NCI-H1417 treated with DMSO at 0.1 percent for 48 hours (cell line): ENCODE measurements at regions not wholly inside any gene's neighbourhood (a gene's known extent, or its start where the extent isn't known, plus 50 kb on each side); places are given as distances from the start of the nearest gene placed in this dataset.
"Not testable (repeated sequence)": the region's sequence is repeated elsewhere in the genome, so short reads cannot be mapped to it uniquely, and the experiment has no call there.

Source experiments
- DNase-seq: peaks from one replicate; lab custom pipeline; 2025; lab: John Stamatoyannopoulos, UW

DNA sequence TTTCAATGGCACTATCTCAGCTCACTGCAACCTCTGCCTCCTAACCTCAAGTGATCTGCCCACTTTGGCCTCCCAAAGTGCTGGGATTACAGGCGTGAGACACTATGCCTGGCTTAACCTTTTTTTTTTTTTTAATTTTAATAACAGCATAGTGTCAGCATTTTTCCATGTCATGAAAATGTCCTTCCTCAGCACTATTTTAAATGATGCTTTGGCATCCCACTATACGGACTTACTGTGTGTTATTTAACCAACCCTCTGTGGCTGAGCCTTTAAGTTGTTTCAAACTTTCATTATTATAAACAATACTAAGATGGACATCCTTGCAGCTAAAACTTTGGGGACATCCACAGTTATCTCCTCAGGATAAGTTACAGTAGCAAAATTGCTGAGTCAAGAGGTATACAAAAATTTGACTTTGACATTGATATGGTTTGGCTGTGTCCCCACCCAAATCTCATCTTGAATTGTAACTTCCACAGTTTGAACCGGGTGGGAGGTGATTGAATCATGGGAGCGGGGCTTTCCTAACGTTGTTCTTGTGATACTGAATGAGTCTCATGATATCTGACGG, 123.8 kb upstream of the JARID2 start:
- no peak for DNase-seq

DNA sequence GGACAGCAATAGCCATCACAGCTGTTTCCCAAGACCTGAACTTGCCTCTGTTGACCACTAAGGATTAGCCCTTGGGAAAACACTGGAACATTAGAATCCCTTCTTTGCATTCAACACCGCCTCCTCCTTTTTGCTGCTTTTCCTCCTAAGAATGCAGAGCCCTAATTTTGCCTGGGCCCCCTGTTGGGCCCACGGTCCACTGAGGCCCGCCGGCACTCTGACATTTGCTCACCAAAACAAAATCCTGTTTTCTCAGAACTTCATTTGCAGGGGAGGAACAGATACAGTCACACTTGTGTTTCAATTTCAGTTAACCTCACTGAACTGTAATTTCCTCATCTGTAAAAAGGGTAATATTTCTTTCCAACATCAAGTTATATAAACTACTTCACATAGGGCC, 116.0 kb upstream of the JARID2 start:
- no peak for DNase-seq

DNA sequence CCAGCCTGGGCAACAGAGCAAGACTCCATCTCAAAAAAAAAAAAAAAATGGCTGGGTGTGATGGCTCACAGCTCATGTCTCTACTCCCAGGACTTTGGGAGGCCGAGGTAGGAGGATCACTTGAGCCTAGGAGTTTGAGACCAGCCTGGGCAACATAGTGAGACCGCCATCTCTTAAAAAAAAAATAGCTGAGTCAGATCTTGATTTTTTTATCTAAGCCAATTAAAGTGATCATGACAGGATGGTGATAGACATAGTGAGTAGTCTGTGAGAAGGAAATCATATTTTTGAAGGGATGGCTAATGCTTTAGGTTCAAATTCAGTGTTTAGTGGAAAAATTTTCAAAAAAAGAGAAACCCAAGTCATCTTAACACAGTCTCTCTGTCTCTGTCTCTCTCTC, 114.6 kb upstream of the JARID2 start:
- DNase-seq = no peak

DNA sequence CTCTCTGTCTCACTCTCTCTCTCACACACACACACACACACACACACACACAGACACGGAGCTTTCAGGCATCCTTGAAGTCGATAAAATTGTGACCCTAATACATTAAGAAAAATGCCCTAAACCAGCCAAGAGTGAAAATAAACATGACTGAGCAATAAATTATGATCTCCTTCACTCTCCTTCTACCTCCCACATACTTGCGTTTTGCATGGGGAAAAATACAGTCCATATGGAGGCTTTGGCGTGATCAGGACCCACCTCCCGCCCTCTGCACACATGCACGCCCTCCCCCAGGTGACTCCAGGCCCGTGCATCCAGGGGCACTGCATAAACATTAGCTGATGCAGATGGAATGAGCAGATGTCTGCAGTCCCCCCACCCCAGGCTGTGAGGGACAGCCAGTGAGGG, 114.2 kb upstream of the JARID2 start:
- no peak for DNase-seq

DNA sequence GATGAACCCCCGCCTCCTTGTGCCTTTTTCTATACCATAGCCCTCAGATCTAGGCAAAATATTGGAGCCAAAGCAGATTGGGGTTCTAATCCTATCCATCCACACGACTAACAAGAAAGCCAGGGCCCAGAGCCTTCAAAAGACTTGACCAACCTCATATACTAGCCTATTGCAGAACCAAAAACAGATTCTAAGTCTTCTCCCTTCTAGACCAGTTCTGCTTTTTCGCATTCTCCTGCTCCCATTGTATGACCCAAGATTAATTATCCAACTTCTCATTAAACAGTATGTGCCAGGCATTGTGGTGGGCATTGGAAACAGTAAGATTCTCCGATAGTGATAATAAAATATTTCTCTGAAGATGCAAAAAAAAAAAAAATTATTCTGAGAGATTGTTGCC, 113.7 kb upstream of the JARID2 start:
- no peak for DNase-seq

DNA sequence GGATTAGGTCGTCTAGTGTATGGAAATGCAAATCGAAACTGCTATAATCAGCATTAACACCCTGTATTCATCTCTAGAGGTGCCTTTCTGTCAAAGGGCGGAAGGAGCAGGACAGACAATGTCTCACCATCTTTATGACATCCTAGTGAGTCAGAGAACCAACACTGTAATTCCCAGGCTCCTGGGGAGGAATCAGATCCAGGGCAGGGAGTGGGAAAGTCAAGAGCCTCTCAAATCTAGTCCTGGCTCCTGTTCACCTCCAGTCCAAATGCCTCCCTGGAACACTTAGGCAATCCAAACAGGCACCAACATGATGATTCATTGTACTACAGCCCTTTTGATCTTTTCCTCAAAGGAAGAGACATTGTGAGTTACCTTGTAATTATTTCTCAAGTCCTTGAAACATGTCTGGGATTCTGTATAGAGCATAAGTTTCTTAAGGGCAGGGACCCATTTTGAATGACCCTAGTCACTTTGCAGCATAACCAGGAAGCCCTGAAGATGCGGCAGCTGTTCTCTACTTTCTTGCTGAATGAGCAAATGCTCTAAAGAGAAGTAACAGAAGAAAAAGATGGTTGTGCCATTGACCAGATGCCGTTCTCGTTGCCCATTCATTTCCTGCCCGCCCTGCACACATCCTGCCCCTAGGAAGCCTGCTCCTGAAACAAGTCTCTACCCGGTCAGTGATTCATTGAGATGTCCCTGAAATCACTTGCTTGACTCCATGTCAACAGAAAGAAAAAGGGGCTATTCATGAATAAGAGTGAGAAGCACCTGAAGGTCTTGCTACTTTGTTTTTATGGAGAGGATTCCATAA, 112.8 kb upstream of the JARID2 start:
- no peak for DNase-seq

DNA sequence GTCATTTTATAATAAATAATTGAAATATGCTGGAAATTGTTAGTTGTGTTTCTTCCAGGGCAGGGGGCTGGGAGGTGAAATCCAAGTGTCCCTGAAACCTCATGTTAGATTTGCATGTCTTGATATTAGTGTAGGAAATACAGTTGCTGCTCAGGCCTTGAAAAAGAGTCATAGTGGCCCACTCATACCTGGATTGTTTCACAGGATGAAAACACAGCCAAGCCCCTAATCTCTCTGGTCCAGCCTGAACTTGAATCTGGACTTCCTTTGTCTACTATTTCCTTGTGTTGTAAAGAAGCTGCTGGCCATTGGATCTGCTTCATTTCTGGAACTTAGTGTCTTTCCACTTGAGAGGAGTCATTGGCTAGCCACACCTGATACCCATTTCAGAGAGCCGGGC, 108.8 kb upstream of the JARID2 start:
- no peak for DNase-seq

DNA sequence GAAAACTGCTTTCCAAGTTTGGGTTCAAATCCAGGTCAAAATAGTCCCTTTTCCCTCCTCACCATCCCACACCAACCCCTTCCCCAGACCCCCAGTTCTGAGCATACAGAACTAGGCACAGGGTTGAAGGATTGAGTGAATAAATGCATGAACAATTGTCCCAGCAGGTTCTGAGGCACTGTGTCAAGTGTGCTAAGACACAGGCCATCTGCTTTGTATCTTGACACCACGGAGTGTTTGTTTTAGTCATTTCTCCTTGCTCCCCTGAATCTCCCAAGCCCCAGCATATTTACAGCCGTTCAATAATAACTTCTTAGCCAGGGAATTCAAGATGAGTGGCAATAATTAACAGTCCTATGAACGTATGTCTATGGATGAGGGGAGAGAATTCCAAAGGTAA, 102.8 kb upstream of the JARID2 start:
- no peak for DNase-seq

DNA sequence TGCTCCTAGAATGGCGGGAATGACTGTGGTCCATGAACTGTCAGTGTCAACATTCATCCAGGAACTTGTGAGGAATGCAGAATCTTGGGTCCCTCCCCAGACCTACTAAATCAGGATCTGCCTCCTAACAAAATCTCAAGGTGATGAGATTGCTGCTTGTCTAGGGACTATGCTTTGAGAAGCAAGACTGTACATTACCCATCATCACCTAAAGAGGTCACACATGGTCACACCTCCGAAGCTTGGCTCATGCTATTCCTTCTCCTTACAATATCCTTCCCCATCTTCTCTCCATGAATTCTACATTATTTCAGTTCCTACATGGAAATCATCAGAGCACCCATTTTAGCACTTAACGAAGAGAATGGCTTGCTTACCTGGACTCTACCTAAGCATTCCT, 102.3 kb upstream of the JARID2 start:
- DNase-seq = no peak

DNA sequence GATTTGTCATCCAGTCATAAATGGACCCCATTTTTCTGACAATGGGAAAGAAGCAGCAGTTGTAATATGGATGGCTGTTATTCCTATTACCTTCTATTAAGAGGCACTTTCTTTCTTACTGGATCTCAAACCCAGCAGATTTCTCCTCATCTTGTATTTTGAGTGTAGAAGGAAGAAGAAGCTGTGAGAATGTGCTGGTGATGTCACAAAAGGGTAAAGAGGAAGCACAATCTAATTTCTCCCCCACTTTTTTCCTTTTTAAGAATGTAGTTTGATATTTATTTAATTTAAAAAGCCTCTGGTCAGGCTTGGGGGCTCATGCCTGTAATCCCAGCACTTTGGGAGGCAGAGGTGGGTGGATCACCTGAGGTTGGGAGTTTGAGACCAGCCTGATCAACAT, 100.0 kb upstream of the JARID2 start:
- no peak for DNase-seq

DNA sequence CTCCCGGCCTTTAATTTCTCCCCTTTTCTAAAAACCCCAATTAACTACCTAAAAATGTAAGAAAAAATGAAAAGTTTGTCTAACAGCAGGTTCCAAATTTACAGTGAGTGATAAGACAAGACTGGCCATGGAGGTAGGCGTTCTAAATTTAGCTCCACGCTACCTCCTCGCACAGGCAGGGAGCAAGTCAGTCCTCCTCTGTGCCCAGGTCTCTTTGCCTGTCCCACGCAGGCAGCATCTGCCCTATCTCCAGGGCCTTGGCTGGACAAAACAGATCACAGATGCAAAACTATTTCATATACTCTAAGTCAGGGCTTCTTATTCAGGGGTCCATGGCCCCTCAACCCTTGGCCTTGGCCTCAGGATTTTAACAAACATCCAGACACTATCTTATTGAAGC, 98.0 kb upstream of the JARID2 start:
- DNase-seq = no peak

DNA sequence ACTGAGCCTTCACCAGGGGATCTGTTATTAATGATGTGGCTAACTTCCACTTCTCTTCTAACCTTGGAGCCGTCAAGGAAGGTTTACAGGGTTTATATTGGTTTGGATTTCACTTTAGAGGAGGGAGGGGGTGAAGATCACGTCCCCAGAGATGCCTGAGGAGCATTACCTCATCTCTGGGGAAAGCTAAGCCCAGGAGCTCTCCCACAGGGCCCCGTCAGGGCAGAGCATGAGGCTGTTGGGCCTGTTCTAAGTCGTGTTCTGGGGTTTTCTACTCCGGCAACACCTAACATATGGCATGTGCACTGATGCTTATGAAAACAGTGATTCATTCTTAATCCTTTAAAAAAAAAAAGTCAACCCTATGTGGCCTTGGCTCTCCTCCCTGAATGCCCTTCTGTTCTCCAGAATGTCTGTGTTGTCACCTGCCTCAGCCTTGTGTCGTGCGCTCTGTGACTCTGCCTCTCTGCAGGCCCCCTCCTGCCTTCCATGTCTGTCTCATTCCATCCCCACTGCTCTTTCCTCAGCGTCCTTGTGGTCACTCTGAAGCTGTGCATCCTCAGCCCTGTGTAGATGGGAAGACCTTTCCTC, 97.4 kb upstream of the JARID2 start:
- DNase-seq = no peak

DNA sequence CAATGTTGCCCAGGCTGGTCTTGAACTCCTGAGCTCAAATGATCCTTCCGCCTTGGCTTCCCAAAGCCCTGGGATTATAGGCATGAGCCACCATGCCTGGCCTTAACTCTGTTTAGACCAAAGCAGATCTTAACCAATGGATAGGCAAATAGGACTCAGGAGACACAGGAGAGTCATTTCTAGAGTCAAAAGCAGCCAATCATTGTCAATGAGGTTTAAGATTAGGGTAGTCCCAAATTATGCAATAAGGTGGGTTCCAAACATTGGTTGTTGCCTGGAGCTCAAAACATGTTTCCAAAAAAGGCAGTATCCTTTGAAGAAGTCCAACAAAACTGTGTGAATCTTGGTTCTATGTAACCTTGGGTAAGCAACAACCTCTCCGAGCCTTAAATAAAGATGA, 95.7 kb upstream of the JARID2 start:
- no peak for DNase-seq

DNA sequence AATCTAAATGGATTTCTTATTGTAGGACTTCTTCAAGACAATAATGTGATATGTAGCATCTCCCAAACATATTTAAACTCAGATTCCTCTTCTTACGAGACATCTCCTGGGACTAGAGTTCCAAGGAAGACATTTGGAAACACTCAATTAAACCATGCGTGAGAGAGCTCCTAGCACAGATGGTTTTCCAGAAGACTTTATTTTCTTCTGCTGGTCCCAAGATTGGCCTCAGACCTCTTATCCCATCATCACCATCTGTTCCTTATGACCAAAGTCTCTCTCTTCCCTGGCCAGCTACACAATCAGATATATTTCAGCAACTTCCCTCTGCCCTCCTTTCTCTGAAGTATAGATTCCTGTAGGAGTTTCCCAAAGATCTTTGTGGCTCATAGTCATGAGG, 93.2 kb upstream of the JARID2 start:
- DNase-seq = no peak

DNA sequence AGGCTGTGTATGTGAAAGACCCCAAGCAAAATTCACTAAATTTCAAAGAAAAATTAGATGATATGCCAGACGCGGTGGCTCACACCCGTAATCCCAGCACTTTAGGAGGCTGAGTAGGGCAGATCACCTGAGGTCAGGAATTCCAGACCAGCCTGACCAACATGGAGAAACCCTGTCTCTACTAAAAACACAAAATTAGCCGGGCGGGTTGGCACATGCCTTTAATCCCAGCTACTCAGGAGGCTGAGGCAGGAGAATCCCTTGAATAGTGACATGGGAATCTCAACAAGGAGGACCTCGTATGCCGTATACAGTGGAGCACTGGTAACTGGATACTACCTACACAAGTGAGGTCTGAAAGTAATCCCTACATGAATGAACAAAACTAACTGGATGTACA, 92.7 kb upstream of the JARID2 start:
- no peak for DNase-seq

DNA sequence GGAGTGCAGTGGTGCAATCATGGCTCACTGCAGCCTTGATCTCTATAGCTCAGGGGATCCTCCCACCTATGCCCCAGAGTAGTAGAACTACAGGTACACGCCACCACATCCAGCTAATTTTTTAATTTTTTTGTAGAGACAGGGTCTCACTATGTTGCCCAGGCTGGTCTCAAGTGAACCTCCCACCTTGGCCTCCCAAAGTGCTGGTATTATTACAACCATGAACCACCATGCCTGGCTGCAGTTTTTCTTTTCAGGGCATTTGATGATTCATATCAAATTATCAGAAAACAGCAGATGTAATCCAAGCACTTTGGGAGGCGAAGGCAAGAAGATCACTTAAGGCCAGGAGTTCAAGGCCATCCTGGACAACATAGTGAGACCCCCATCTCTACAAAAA, 88.4 kb upstream of the JARID2 start:
- DNase-seq = no peak

DNA sequence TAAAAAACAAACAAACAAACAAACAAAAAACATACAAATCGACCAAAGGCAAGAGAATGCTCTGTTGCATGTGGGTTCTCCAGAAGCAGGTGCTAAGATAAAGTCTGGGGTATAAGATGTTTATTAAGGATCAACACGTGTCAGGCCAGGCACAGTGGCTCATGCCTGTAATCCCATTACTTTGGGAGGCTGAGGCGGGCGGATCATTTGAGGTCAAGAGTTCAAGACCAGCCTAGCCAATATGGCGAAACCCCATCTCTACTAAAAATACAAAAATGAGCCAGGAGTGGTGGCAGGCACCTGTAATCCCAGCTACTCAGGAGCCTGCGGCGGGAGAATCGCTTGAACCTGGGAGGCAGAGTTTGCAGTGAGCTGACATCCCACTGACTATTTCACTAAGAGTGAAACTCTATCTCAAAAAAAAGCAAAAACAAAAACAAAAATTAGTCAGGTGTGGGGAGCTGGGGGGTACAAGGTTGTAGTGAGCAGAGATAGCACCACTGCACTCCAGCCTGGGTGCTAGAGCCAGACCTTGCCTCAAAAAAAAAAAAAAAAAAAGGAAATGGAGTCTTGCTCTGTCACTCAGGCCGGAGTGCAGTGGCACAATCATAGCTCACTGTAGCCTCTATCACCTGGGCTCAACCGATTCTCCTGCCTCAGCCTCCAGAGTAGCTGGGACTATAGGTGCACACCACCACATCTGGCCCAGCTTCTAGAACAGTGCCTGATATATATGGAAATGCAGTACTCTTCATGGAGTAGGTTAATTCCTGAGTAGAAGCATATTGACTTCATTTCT, 86.8 kb upstream of the JARID2 start:
- no peak for DNase-seq

DNA sequence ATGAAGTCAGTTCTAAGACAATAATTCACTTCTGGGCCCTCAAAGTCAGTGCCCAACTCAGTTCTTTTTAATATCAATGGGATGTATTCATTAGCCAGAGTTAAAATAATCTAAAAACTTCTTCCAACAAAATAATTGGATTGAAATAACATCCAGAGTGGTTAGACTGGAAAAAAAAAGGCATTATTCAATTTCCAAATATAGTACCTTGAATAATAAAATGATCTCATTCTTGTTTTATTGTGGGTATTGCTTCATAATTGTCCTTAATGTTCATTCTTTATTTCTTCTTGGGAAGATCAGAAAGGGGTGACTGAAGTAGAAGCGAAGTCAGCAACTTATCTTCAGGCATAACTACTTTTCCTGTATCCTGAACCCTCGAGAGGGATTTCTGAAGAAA, 85.1 kb upstream of the JARID2 start:
- no peak for DNase-seq

DNA sequence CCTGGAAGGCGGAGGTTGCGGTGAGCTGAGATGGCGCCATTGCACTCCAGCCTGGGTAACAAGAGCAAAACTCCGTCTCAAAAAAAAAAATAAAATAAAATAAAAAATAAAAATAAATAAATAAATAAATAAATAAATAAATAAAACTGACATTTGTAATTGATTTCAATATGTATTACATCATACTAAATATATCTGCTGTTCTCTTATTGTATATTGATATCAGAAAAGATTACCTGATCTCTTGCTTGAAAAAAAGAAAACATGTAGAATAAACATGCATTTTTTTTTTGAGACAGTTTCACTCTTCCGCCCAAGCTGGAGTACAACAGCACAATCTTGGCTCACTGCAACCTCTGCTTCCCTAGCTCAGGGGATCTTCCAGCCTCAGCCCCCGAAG, 81.0 kb upstream of the JARID2 start:
- DNase-seq = not testable (repeated sequence)

DNA sequence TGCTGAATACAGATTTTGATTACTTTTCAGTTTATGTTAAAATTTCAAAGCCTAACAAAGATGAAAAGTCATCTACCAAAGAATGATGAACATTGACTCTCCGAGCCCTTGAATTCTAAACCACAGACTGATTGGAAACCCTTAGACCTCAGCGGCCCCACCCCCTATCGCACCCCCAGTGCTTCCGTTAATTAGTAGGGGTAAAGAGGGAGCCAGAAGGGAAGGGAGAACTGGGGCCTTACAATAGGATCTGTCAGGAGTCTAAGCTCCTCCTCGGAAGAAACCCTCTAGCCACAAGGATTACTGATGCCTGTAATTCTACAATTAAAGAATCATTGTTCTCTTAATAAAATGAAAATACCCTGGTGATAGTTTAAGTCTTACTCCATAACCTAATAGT, 79.7 kb upstream of the JARID2 start:
- DNase-seq = no peak

DNA sequence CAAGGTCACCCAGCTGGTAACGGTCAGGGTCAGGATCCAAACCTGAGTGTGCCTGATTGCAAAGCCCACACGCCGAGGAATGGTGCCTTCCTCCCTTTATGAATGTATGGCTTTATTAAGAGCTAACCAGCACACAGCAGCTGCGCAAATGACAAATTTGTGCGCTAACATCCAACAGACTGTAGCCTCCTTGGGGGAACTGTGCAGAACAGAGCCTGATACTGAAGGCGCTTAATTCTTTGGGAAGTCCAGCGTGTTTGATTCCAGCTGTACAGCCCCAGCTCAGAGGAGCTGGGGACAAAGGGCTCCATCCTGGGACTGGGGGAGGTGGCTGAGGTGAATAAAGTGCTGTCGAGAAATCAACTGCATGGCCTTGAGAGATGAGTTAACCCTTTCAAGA, 75.7 kb upstream of the JARID2 start:
- no peak for DNase-seq

DNA sequence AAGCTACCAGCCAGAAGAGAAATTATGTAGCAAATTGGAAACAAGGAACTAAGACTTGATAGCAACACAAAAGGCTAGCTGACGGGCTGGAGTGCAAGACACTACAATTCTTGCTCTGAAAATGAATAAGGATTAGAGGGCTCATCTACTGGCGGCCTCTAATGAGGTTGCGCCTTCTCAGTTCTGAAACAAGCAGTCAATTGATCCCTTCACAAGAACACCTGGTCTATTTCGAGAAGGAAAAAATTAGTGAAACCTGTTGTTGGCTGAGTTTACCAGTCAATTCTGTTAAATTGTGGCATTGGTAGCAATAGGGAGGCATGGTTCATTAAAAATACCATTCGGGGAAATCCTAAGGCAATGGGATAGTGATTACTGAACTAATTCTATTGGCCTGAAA, 74.8 kb upstream of the JARID2 start:
- no peak for DNase-seq

DNA sequence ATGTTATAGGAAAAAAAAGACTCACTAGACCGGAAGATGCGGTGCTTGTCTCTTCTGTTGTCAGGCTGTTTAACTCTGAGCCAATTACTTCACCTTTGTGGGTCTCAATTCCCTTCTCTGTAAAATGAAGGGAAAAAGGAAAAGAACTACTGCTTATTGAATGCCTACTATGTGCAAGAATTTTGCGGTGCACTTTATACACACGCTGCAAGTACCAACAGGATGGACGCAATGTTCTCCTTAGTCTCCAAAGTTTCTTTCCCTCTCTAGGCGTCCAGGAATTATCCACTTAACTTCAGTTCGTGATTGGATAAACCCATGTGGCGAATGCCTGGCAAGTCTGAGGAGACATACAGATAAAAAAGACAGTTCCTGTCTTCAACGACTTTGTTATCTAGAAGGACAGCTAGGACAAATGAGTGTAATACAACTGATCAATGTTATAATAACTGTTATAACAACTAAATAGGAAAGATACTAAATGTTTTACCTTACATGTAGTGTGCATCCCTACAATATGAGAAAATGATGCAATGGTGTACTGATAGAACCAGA, 69.0 kb upstream of the JARID2 start:
- no peak for DNase-seq
